ENCODE measurements at regions not wholly inside any gene's neighbourhood (a gene's known extent, or its start where the extent isn't known, plus 50 kb on each side); places are given as distances from the start of the nearest gene placed in this dataset.
"Not testable (repeated sequence)": the region's sequence is repeated elsewhere in the genome, so short reads cannot be mapped to it uniquely, and the experiment has no call there.

GRCh38 chr15:70578196-70578595, 185.2 kb downstream of the UACA start:
- Histone ChIP-seq H3K36me3 (ENCODE audit: control insufficient read depth, insufficient read depth, low read length) (no peaks in the 10 kb centered on the region), H3K9ac (ENCODE audit: low read length) (no peak overlapping the region), H3K4me1 (ENCODE audit: control insufficient read depth, insufficient read depth, low read length) (peaks cover 17% of the 10 kb centered on the region), H3K4me3 (ENCODE audit: low read depth, low read length) (no peak overlapping the region), H3K9me3 (ENCODE audit: control insufficient read depth, insufficient read depth, low read depth, low read length) (peaks cover 9% of the 10 kb centered on the region), H3K27me3 (ENCODE audit: control insufficient read depth, insufficient read depth, low read length) (no peaks in the 10 kb centered on the region), H3K27ac (ENCODE audit: low read depth, low read length) (no peak overlapping the region)

GRCh38 chr15:70576696-70577095, 186.7 kb downstream of the UACA start:
- Histone ChIP-seq H3K4me3 (ENCODE audit: low read depth, low read length) (no peak overlapping the region), H3K27me3 (ENCODE audit: control insufficient read depth, insufficient read depth, low read length) (no peaks in the 10 kb centered on the region), H3K9me3 (ENCODE audit: control insufficient read depth, insufficient read depth, low read depth, low read length) (peaks cover 14% of the 10 kb centered on the region)

GRCh38 chr15:70576276-70576675, 187.1 kb downstream of the UACA start:
- peaks cover 14% of the 10 kb centered on the region for H3K9me3 ChIP-seq (ENCODE audit: control insufficient read depth, insufficient read depth, low read depth, low read length)
- no peak overlapping the region for H3K27ac ChIP-seq (ENCODE audit: low read depth, low read length)
- H3K36me3 ChIP-seq (ENCODE audit: control insufficient read depth, insufficient read depth, low read length): no peaks in the 10 kb centered on the region
- H3K4me1 ChIP-seq (ENCODE audit: control insufficient read depth, insufficient read depth, low read length): peaks cover 14% of the 10 kb centered on the region
- H3K9ac ChIP-seq (ENCODE audit: low read length): no peak overlapping the region
- H3K4me3 ChIP-seq (ENCODE audit: low read depth, low read length): no peak overlapping the region
- no peaks in the 10 kb centered on the region for H3K27me3 ChIP-seq (ENCODE audit: control insufficient read depth, insufficient read depth, low read length)

More at GRCh38 chr15:70576696-70577095, 186.7 kb downstream of the UACA start:
- H3K4me1 ChIP-seq (ENCODE audit: control insufficient read depth, insufficient read depth, low read length): peaks cover 16% of the 10 kb centered on the region
- no peak overlapping the region for H3K9ac ChIP-seq (ENCODE audit: low read length)
- no peak overlapping the region for H3K27ac ChIP-seq (ENCODE audit: low read depth, low read length)
- no peaks in the 10 kb centered on the region for H3K36me3 ChIP-seq (ENCODE audit: control insufficient read depth, insufficient read depth, low read length)

GRCh38 chr15:70575231-70576226, 187.8 kb downstream of the UACA start:
- no peaks in the 10 kb centered on the region for H3K27me3 ChIP-seq (ENCODE audit: control insufficient read depth, insufficient read depth, low read length)
- H3K27ac ChIP-seq (ENCODE audit: low read depth, low read length): no peak overlapping the region
- H3K4me3 ChIP-seq (ENCODE audit: low read depth, low read length): no peak overlapping the region
- H3K36me3 ChIP-seq (ENCODE audit: control insufficient read depth, insufficient read depth, low read length): no peaks in the 10 kb centered on the region
- peaks cover 14% of the 10 kb centered on the region for H3K4me1 ChIP-seq (ENCODE audit: control insufficient read depth, insufficient read depth, low read length)
- peaks cover 14% of the 10 kb centered on the region for H3K9me3 ChIP-seq (ENCODE audit: control insufficient read depth, insufficient read depth, low read depth, low read length)
- no peak overlapping the region for H3K9ac ChIP-seq (ENCODE audit: low read length)

- not testable (repeated sequence) for H3K27ac ChIP-seq (ENCODE audit: low read depth, low read length); H3K36me3 ChIP-seq (ENCODE audit: control insufficient read depth, insufficient read depth, low read length); H3K4me1 ChIP-seq (ENCODE audit: control insufficient read depth, insufficient read depth, low read length); H3K27me3 ChIP-seq (ENCODE audit: control insufficient read depth, insufficient read depth, low read length); H3K9ac ChIP-seq (ENCODE audit: low read length); H3K4me3 ChIP-seq (ENCODE audit: low read depth, low read length)
- H3K9me3 ChIP-seq (ENCODE audit: control insufficient read depth, insufficient read depth, low read depth, low read length): peaks cover 14% of the 10 kb centered on the region
Measured at GRCh38 chr15:70574325-70574724, 189.0 kb downstream of the UACA start.

- Histone ChIP-seq H3K9me3 (ENCODE audit: control insufficient read depth, insufficient read depth, low read depth, low read length) (peaks cover 14% of the 10 kb centered on the region), H3K9ac (ENCODE audit: low read length) (no peak overlapping the region), H3K4me1 (ENCODE audit: control insufficient read depth, insufficient read depth, low read length) (no peaks in the 10 kb centered on the region), H3K4me3 (ENCODE audit: low read depth, low read length) (no peak overlapping the region), H3K27ac (ENCODE audit: low read depth, low read length) (no peak overlapping the region), H3K27me3 (ENCODE audit: control insufficient read depth, insufficient read depth, low read length) (no peaks in the 10 kb centered on the region), H3K36me3 (ENCODE audit: control insufficient read depth, insufficient read depth, low read length) (no peaks in the 10 kb centered on the region)
Measured at GRCh38 chr15:70573121-70573850, 190.1 kb downstream of the UACA start.

GRCh38 chr15:70569714-70570231, 193.6 kb downstream of the UACA start:
- Histone ChIP-seq H3K4me1 (ENCODE audit: control insufficient read depth, insufficient read depth, low read length) (0 out of 2 replicates have a peak, but pooled peaks cover 7% of the 10 kb centered on the region), H3K27ac (ENCODE audit: low read depth, low read length) (no peak overlapping the region), H3K9ac (ENCODE audit: low read length) (no peak overlapping the region), H3K9me3 (ENCODE audit: control insufficient read depth, insufficient read depth, low read depth, low read length) (peaks cover 12% of the 10 kb centered on the region), H3K36me3 (ENCODE audit: control insufficient read depth, insufficient read depth, low read length) (no peaks in the 10 kb centered on the region), H3K27me3 (ENCODE audit: control insufficient read depth, insufficient read depth, low read length) (no peaks in the 10 kb centered on the region), H3K4me3 (ENCODE audit: low read depth, low read length) (no peak overlapping the region)

GRCh38 chr15:70569091-70569713, 194.2 kb downstream of the UACA start:
- Histone ChIP-seq H3K4me3 (ENCODE audit: low read depth, low read length) (no peak overlapping the region), H3K9ac (ENCODE audit: low read length) (no peak overlapping the region)

GRCh38 chr15:70566989-70567388, 196.4 kb downstream of the UACA start:
- Histone ChIP-seq H3K36me3 (ENCODE audit: control insufficient read depth, insufficient read depth, low read length) (no peaks in the 10 kb centered on the region), H3K4me1 (ENCODE audit: control insufficient read depth, insufficient read depth, low read length) (0 out of 2 replicates have a peak, but pooled peaks cover 7% of the 10 kb centered on the region), H3K27me3 (ENCODE audit: control insufficient read depth, insufficient read depth, low read length) (no peaks in the 10 kb centered on the region), H3K4me3 (ENCODE audit: low read depth, low read length) (no peak overlapping the region), H3K9me3 (ENCODE audit: control insufficient read depth, insufficient read depth, low read depth, low read length) (no peaks in the 10 kb centered on the region), H3K27ac (ENCODE audit: low read depth, low read length) (no peak overlapping the region), H3K9ac (ENCODE audit: low read length) (no peak overlapping the region)

More at GRCh38 chr15:70569091-70569713, 194.2 kb downstream of the UACA start:
- Histone ChIP-seq H3K36me3 (ENCODE audit: control insufficient read depth, insufficient read depth, low read length) (no peaks in the 10 kb centered on the region), H3K4me1 (ENCODE audit: control insufficient read depth, insufficient read depth, low read length) (0 out of 2 replicates have a peak, but pooled peaks cover 7% of the 10 kb centered on the region), H3K27ac (ENCODE audit: low read depth, low read length) (no peak overlapping the region), H3K9me3 (ENCODE audit: control insufficient read depth, insufficient read depth, low read depth, low read length) (peaks cover 7% of the 10 kb centered on the region; the same call in 1 of the 2 replicates), H3K27me3 (ENCODE audit: control insufficient read depth, insufficient read depth, low read length) (no peaks in the 10 kb centered on the region)

- no peaks in the 10 kb centered on the region for H3K9me3 ChIP-seq (ENCODE audit: control insufficient read depth, insufficient read depth, low read depth, low read length)
- 0 out of 2 replicates have a peak, but pooled peaks cover 7% of the 10 kb centered on the region for H3K4me1 ChIP-seq (ENCODE audit: control insufficient read depth, insufficient read depth, low read length)
- no peak overlapping the region for H3K4me3 ChIP-seq (ENCODE audit: low read depth, low read length)
- H3K27ac ChIP-seq (ENCODE audit: low read depth, low read length): no peak overlapping the region
- no peak overlapping the region for H3K9ac ChIP-seq (ENCODE audit: low read length)
- no peaks in the 10 kb centered on the region for H3K27me3 ChIP-seq (ENCODE audit: control insufficient read depth, insufficient read depth, low read length)
- H3K36me3 ChIP-seq (ENCODE audit: control insufficient read depth, insufficient read depth, low read length): no peaks in the 10 kb centered on the region
Measured at GRCh38 chr15:70566047-70566835, 197.1 kb downstream of the UACA start.
